DND-41 (cell line): ENCODE measurements at regions not wholly inside any gene's neighbourhood (a gene's known extent, or its start where the extent isn't known, plus 50 kb on each side); places are given as distances from the start of the nearest gene placed in this dataset.
"Not testable (repeated sequence)": the region's sequence is repeated elsewhere in the genome, so short reads cannot be mapped to it uniquely, and the experiment has no call there.

Experiments used
- ATAC-seq: fragments of 200-7000 bp; cut with Tn5 transposase; 3 replicates; pipeline ENCODE4 v1.9.1; 2021; ENCODE audit warnings: low read depth; ENCODE audit not compliant: insufficient read depth
- DNase-seq: peaks from one replicate; pipeline ENCODE4 v3.0.0-alpha.2; 2020
- H2AFZ ChIP-seq: 2 replicates; pipeline ENCODE4 v1.6.0; 2012; ENCODE audit warnings: low read depth, low read length
- H3K27ac ChIP-seq: 2 replicates; pipeline ENCODE4 v1.5.1; 2012; ENCODE audit warnings: low read length, inconsistent platforms
- H3K27me3 ChIP-seq: fragments of 200-600 bp; sonication (generic); 2 replicates; pipeline ENCODE4 v1.6.0; 2012; ENCODE audit warnings: low read length, mild to moderate bottlenecking, inconsistent platforms; ENCODE audit not compliant: insufficient read depth, poor library complexity
- H3K36me3 ChIP-seq: 2 replicates; pipeline ENCODE4 v1.5.1; 2012; ENCODE audit warnings: low read length, inconsistent platforms; ENCODE audit not compliant: insufficient read depth
- H3K4me1 ChIP-seq: 2 replicates; pipeline ENCODE4 v1.5.1; 2012; ENCODE audit warnings: mild to moderate bottlenecking, low read length; ENCODE audit not compliant: insufficient read depth
- H3K4me2 ChIP-seq: 2 replicates; pipeline ENCODE4 v1.6.0; 2012; ENCODE audit warnings: mild to moderate bottlenecking, moderate library complexity, low read length, inconsistent platforms; ENCODE audit not compliant: insufficient read depth
- H3K4me3 ChIP-seq, 2 experiments: fragments of 200-600 bp in 1 of 2; shearing (Covaris generic) in 1 of 2; 2 replicates each; pipeline ENCODE4 v1.5.1; 2012 to 2016; ENCODE audit warnings: inconsistent platforms in 2 of 2, low read length in 2 of 2, mild to moderate bottlenecking in 2 of 2, low read depth in 1 of 2, moderate library complexity in 1 of 2
- H3K79me2 ChIP-seq: 2 replicates; pipeline ENCODE4 v1.6.0; 2012; ENCODE audit warnings: low read length, inconsistent platforms; ENCODE audit not compliant: insufficient read depth
- H3K9ac ChIP-seq: 2 replicates; pipeline ENCODE4 v1.6.0; 2012; ENCODE audit warnings: low read depth, mild to moderate bottlenecking, inconsistent platforms, low read length, moderate library complexity
- H3K9me3 ChIP-seq: 2 replicates; pipeline ENCODE4 v1.5.1; 2012; ENCODE audit warnings: low read length, moderate library complexity, mild to moderate bottlenecking, inconsistent platforms; ENCODE audit not compliant: insufficient read depth, severe bottlenecking
- H4K20me1 ChIP-seq: 2 replicates; pipeline ENCODE4 v1.6.0; 2012; ENCODE audit warnings: low read length; ENCODE audit not compliant: insufficient read depth
- CTCF ChIP-seq: IDR thresholded peaks from 2 replicates; pipeline ENCODE4 v1.5.1; 2012; ENCODE audit warnings: borderline replicate concordance, low read length, moderate library complexity, mild to moderate bottlenecking; ENCODE audit not compliant: poor library complexity, severe bottlenecking; ENCODE audit errors: extremely low read depth
- EZH2 ChIP-seq: IDR thresholded peaks from 3 replicates; pipeline ENCODE4 v1.6.1; 2012; ENCODE audit warnings: borderline replicate concordance, low read depth, mild to moderate bottlenecking, moderate library complexity, low read length, inconsistent platforms; ENCODE audit not compliant: severe bottlenecking

DNA sequence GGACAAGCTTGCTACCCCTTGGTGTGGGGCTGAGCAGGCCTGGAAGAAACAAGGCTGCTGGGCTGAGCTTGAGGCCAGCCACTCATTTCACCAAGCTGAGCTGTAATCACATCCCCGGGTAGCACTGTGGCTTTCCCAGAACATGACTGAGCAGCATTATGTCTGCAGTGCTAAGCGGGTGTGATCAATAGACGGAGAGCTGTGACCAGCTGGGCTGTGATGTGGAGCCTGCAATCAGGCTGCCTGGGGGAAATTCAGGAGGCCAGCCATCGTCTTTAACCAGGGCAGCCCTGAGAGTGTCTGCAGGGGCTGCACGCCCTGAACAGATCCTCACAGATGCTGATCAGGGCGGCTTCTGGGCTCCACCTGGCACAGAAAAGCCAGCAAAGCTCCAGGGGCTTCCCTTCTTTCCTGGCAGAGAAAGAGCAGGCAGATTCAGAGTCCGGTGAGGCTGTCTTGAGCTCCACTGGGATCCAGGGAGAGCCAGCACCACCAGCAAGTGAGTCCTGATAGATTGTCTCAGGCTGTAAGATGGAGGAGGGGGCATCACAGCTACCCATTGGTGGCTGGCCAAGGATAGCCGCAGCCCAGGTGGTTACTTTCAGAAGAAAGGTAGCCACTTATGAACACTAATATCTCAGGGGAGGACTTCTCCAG is 165.9 kb downstream of the NRN1 start:
- DNase-seq, result no peak
- Histone ChIP-seq H3K4me1 (no peaks in the 10 kb centered on the region), H2AFZ (no peak overlapping the region), H3K9ac (no peak overlapping the region), H3K27ac (no peak overlapping the region), H3K27me3 (peaks cover 2% of the 10 kb centered on the region), H3K4me2 (no peak overlapping the region), H4K20me1 (no peaks in the 10 kb centered on the region), H3K79me2 (no peaks in the 10 kb centered on the region), H3K36me3 (no peaks in the 10 kb centered on the region), H3K9me3 (no peaks in the 10 kb centered on the region), H3K4me3 (no peak overlapping the region)
- TF ChIP-seq CTCF, result no peak
- TF ChIP-seq EZH2, result no peak
- no peak for ATAC-seq

GRCh38 chr6:5838656-5839396 is 167.9 kb downstream of the NRN1 start:
- Histone ChIP-seq H3K4me3 (no peak overlapping the region), H3K27ac (no peak overlapping the region), H3K79me2 (no peaks in the 10 kb centered on the region), H3K27me3 (peaks cover 2% of the 10 kb centered on the region), H2AFZ (no peak overlapping the region), H4K20me1 (no peaks in the 10 kb centered on the region), H3K9me3 (no peaks in the 10 kb centered on the region), H3K36me3 (no peaks in the 10 kb centered on the region), H3K9ac (no peak overlapping the region), H3K4me1 (no peaks in the 10 kb centered on the region), H3K4me2 (no peak overlapping the region)
- DNase-seq (no peak), ATAC-seq (no peak)
- TF ChIP-seq EZH2 (no peak), CTCF (no peak)

- no peaks in the 10 kb centered on the region for H3K36me3 ChIP-seq
These were observed 169.4 kb downstream of the NRN1 start for GRCh38 chr6:5837323-5837722.

DNA sequence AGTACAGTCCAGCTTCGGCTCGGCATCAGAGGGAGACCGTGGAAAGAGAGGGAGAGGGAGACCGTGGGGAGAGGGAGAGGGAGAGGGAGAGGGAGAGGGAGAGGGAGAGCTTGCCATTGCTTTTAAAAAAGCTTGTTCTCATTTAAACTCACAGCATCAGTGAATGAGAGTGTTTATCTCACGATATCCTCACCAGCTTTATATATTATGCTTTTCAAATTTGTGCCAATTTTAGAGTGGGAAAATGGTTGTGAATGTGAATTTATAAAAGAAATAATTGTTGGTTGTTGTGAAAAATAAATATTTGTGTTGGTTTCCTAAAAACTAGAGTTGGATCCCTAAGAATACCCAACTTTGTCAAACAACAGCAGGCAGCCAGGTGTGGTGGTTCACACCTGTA is 170.1 kb downstream of the NRN1 start:
- H3K27me3 ChIP-seq, H3K9me3 ChIP-seq, H3K36me3 ChIP-seq, ATAC-seq, H4K20me1 ChIP-seq, H3K4me2 ChIP-seq, H3K9ac ChIP-seq, H2AFZ ChIP-seq, H3K4me3 ChIP-seq, H3K79me2 ChIP-seq, H3K27ac ChIP-seq, DNase-seq: not testable (repeated sequence)
- peaks cover 15% of the 10 kb centered on the region for H3K4me1 ChIP-seq

More at GRCh38 chr6:5837323-5837722, 169.4 kb downstream of the NRN1 start:
- no peaks in the 10 kb centered on the region for H3K9me3 ChIP-seq
- H3K4me1 ChIP-seq, result peaks cover 8% of the 10 kb centered on the region
- H2AFZ ChIP-seq, result no peak overlapping the region
- no peak overlapping the region for H3K4me2 ChIP-seq
- no peak for TF ChIP-seq CTCF
- no peak for TF ChIP-seq EZH2
- no peak overlapping the region for H3K9ac ChIP-seq
- H3K27ac ChIP-seq, result no peak overlapping the region
- H4K20me1 ChIP-seq, result no peaks in the 10 kb centered on the region
- no peaks in the 10 kb centered on the region for H3K79me2 ChIP-seq
- H3K4me3 ChIP-seq, result no peak overlapping the region
- no peaks in the 10 kb centered on the region for H3K27me3 ChIP-seq
- ATAC-seq (no peak), DNase-seq (no peak)
